Heart left ventricle (tissue), 13 donors: ENCODE measurements at regions not wholly inside any gene's neighbourhood (a gene's known extent, or its start where the extent isn't known, plus 50 kb on each side); places are given as distances from the start of the nearest gene placed in this dataset.

Experiments used
- CTCF ChIP-seq, 12 donors: fragments of 200-600 bp; sonication (generic) in 4 of 12; IDR thresholded peaks; one replicate each; pipeline versions ENCODE4 v1.5.0 to v1.8.0; 2018 to 2022; ENCODE audit warnings: antibody characterized with exemption in 12 of 12, mild to moderate bottlenecking in 5 of 12
- POLR2A ChIP-seq, 2 donors: fragments of 450-650 bp; IDR thresholded peaks; one replicate each; pipeline ENCODE4 v1.6.1; 2017; ENCODE audit warnings: antibody characterized with exemption in 2 of 2, mild to moderate bottlenecking in 2 of 2, moderate library complexity in 2 of 2
- donor health status: ischemic (EF 13 %, LVEDD 7.1; RV severe dilation, severe dysfunction).
- donor health status: DM: no; HTN: yes; CAD: no.
- donor health status: DM: no; HTN: no; CAD: no.
- donor health status: ischemic (EF 25% LVEDD 6.9; RV normal size, moderate dysfunction).
- donor health status: ischemic (EF 25% LVEDD 5.7; RV mildly dilated, moderate dysfunction).
- donor health status: ischemic (EF 35%, LVEDD 5.7; RV mildly dilated, moderate dysfunction).
- donor health status: nonischemic (EF 11% LVEDD 7.7; RV severe dilation, severe dysfunction).
- donor health status: DM: yes; HTN: yes; CAD: no.
- donor health status: PGD.
- donor health status: ischemic (EF 29% LVEDD 5.4; RV normal size, mild dysfunction).
- donor health status: nonischemic (EF 23%, LVEDD 6.1; RV moderate dilation, normal function).

- TF ChIP-seq CTCF (IDR thresholded peaks at IDR 0.05) (no peak), POLR2A (IDR thresholded peaks at IDR 0.05) (no peak)
Measured at GRCh38 chr7:156522801-156523200, 117.8 kb upstream of the RNF32 start.
